Stimulated activated CD4-positive, alpha-beta T cell treated with anti-CD3 and anti-CD28 coated beads, Interleukin-1b, Interleukin-23, amount 100 ng/mL, for 24 hours (primary cell): ENCODE measurements at regions not wholly inside any gene's neighbourhood (a gene's known extent, or its start where the extent isn't known, plus 50 kb on each side); places are given as distances from the start of the nearest gene placed in this dataset.

Experiments
- DNase-seq, 4 experiments: peaks; one replicate each; pipeline ENCODE4 v3.0.0-alpha.2; 2020; ENCODE audit warnings: low read depth in 4 of 4, low spot score in 1 of 4

- no peak for DNase-seq
These were observed 421.6 kb upstream of the SGCD start for GRCh38 chr5:155905364-155905763.

- no peak for DNase-seq
These were observed 420.9 kb upstream of the SGCD start for GRCh38 chr5:155906046-155906445.

GRCh38 chr5:155908543-155908942 lies 418.4 kb upstream of the SGCD start:
- DNase-seq, result no peak

- DNase-seq, result no peak
These were observed 414.7 kb upstream of the SGCD start for GRCh38 chr5:155912291-155912690.

GRCh38 chr5:155914766-155915165 lies 412.2 kb upstream of the SGCD start:
- DNase-seq, result no peak

GRCh38 chr5:155915601-155916000 lies 411.4 kb upstream of the SGCD start:
- no peak for DNase-seq

GRCh38 chr5:155919126-155919525 lies 407.8 kb upstream of the SGCD start:
- no peak for DNase-seq

GRCh38 chr5:155919725-155920124 lies 407.2 kb upstream of the SGCD start:
- DNase-seq, result no peak

GRCh38 chr5:155921621-155922020 lies 405.3 kb upstream of the SGCD start:
- no peak for DNase-seq

GRCh38 chr5:155923784-155924183 lies 403.2 kb upstream of the SGCD start:
- DNase-seq, result no peak

GRCh38 chr5:155926031-155926430 lies 400.9 kb upstream of the SGCD start:
- DNase-seq, result no peak

- no peak for DNase-seq
These were observed 400.2 kb upstream of the SGCD start for GRCh38 chr5:155926766-155927165.

GRCh38 chr5:155929112-155929511 lies 397.9 kb upstream of the SGCD start:
- no peak for DNase-seq

- no peak for DNase-seq
These were observed 392.0 kb upstream of the SGCD start for GRCh38 chr5:155934964-155935363.

- no peak for DNase-seq
These were observed 391.2 kb upstream of the SGCD start for GRCh38 chr5:155935723-155936122.

GRCh38 chr5:155936520-155937406 lies 390.2 kb upstream of the SGCD start:
- DNase-seq, result no peak

GRCh38 chr5:155938051-155938450 lies 388.9 kb upstream of the SGCD start:
- no peak for DNase-seq

GRCh38 chr5:155941340-155941739 lies 385.6 kb upstream of the SGCD start:
- no peak for DNase-seq

- peak in 2 of 4 experiments; percentile 1 to 7 for DNase-seq
These were observed 383.2 kb upstream of the SGCD start for GRCh38 chr5:155943516-155944407.

- no peak for DNase-seq
These were observed 379.4 kb upstream of the SGCD start for GRCh38 chr5:155947394-155948062.

GRCh38 chr5:155948576-155948975 lies 378.4 kb upstream of the SGCD start:
- DNase-seq, result no peak
